ENCODE measurements at regions not wholly inside any gene's neighbourhood (a gene's known extent, or its start where the extent isn't known, plus 50 kb on each side); places are given as distances from the start of the nearest gene placed in this dataset.

DNA sequence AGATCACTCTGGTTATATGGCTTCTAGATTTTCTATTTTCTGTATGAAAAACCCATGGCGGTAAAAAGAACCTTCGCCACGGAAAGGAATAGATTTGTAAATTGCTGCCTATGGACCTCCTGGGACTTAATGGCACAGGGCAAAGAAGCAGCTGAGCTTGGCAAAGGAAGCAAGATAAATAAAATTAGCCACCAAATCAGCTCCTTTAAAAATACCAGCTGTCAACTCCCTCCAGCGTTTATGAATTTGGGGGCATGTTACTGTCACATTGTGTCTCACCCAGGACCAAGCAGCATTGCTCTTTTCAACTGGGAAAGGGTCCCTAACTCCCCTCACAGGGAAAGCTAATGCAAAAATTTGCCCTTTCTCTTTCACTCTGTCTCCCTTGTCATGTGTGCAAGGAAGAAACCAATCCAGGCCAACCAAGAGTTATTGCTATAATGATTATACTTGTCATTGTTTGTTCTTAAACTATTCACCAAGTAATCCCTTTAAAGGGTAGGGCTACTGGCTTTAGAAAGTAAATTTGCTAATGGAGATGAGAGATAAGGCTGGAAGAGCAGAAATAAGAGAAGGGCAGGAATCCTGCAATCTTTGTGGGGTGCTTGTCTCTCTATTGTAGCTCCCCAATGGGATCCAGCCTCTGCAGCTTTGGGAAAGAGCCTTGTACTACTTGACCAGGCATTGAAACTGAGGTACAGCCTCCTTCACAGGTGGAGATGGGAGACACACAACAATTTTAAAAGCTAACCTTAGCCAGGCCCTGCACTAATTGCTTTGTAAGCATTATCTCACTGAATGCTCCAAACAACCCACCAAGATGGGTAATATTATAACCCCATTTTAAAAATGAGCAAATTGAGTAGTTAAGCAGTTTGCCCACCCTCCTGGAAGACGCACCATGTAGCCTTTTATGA, 119.1 kb upstream of the KLF7 start:
- DNase-seq, result no peak
- H3K36me3 ChIP-seq (ENCODE audit: control insufficient read depth, insufficient read depth, low read length), result no peaks in the 10 kb centered on the region
- no peak overlapping the region for H3K4me3 Mint-ChIP-seq
- H3K9me3 Mint-ChIP-seq, result no peaks in the 10 kb centered on the region
- 74% methylated on average over 5 of the region's 5 CpGs for WGBS (ENCODE audit: insufficient coverage)
- H3K27me3 Mint-ChIP-seq (ENCODE audit: low read depth in 2 of 2), result peaks cover 0 to 11% of the 10 kb centered on the region in 2 donors
- H3K36me3 Mint-ChIP-seq, result no peaks in the 10 kb centered on the region
- peaks cover 4% of the 10 kb centered on the region for H3K4me1 ChIP-seq (ENCODE audit: control insufficient read depth, insufficient read depth, low read length)
- no peak for ATAC-seq
- no peak overlapping the region for H3K27ac Mint-ChIP-seq
- H3K4me3 ChIP-seq (ENCODE audit: low read length), result no peak overlapping the region
- TF ChIP-seq, protein P1, sequence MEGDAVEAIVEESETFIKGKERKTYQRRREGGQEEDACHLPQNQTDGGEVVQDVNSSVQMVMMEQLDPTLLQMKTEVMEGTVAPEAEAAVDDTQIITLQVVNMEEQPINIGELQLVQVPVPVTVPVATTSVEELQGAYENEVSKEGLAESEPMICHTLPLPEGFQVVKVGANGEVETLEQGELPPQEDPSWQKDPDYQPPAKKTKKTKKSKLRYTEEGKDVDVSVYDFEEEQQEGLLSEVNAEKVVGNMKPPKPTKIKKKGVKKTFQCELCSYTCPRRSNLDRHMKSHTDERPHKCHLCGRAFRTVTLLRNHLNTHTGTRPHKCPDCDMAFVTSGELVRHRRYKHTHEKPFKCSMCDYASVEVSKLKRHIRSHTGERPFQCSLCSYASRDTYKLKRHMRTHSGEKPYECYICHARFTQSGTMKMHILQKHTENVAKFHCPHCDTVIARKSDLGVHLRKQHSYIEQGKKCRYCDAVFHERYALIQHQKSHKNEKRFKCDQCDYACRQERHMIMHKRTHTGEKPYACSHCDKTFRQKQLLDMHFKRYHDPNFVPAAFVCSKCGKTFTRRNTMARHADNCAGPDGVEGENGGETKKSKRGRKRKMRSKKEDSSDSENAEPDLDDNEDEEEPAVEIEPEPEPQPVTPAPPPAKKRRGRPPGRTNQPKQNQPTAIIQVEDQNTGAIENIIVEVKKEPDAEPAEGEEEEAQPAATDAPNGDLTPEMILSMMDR (IDR thresholded peaks at IDR 0.05), result no peak
- no peaks in the 10 kb centered on the region for H3K27me3 ChIP-seq (ENCODE audit: control insufficient read depth, insufficient read depth, low read length)
- H3K9me3 ChIP-seq (ENCODE audit: control insufficient read depth, insufficient read depth, low read length), result no peaks in the 10 kb centered on the region
- H3K27ac ChIP-seq (ENCODE audit: low read length), result no peak overlapping the region
- H3K4me1 Mint-ChIP-seq, result peaks cover 0 to 11% of the 10 kb centered on the region in 2 donors
- intact Hi-C loops (cut with micrococcal nuclease), result no loop called here

DNA sequence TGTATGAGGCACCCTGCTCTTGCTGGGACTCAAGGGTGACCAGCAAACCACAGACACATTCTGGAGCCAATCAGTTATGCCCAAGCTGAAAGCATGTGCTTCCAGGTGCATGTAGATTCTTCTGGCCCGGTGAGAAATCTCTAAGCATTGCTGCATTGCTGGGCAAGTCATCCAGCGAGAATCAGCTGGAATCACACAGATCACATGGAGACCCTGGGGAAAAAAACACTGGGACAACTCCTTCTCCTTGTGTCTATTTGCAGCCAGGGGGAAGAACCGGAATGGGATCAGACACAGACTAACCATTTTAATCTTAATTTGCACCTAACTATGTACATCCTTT, 119.7 kb upstream of the KLF7 start:
- H3K27me3 ChIP-seq (ENCODE audit: control insufficient read depth, insufficient read depth, low read length), result no peaks in the 10 kb centered on the region
- intact Hi-C loops (cut with micrococcal nuclease), result no loop called here
- H3K4me3 Mint-ChIP-seq, result no peak overlapping the region

DNA sequence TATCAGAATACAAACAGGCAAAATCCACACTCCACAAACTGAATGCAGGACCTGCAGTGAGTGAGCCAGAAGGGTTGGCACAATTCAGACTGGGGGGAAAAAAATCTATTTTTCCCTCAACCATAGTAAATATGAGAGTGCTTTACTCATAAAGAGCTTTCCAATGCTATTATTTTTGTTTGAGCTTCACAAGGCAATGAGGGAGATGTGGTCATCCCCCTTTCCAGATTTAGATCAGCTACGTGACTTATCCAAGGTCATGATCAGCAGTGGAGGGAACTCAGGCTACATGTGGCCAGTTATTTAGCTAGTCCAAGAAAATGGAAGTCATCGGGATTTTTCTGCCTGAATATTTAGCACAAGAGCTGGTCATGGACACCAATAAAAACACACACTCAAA, 120.4 kb upstream of the KLF7 start:
- Histone ChIP-seq H3K9me3 (ENCODE audit: control insufficient read depth, insufficient read depth, low read length) (no peaks in the 10 kb centered on the region), H3K36me3 (ENCODE audit: control insufficient read depth, insufficient read depth, low read length) (no peaks in the 10 kb centered on the region), H3K4me3 (ENCODE audit: low read length) (no peak overlapping the region), H3K4me1 (ENCODE audit: control insufficient read depth, insufficient read depth, low read length) (peaks cover 4% of the 10 kb centered on the region), H3K27me3 (ENCODE audit: control insufficient read depth, insufficient read depth, low read length) (no peaks in the 10 kb centered on the region), H3K27ac (ENCODE audit: low read length) (no peak overlapping the region)
- TF ChIP-seq, protein P1 (IDR thresholded peaks at IDR 0.05), result no peak
- no peaks in the 10 kb centered on the region for H3K36me3 Mint-ChIP-seq
- WGBS (ENCODE audit: insufficient coverage), result 82% methylated on average over 2 of the region's 2 CpGs
- intact Hi-C loops (cut with micrococcal nuclease), result no loop called here
- ATAC-seq (no peak), DNase-seq (no peak)
- H3K4me1 Mint-ChIP-seq, result peaks cover 0 to 11% of the 10 kb centered on the region in 2 donors
- no peaks in the 10 kb centered on the region for H3K9me3 Mint-ChIP-seq
- H3K27me3 Mint-ChIP-seq (ENCODE audit: low read depth in 2 of 2), result peaks cover 3 to 20% of the 10 kb centered on the region in 2 donors
- H3K4me3 Mint-ChIP-seq, result no peak overlapping the region
- H3K27ac Mint-ChIP-seq, result no peak overlapping the region

More for the DNA sequence above, 119.7 kb upstream of the KLF7 start:
- H3K36me3 ChIP-seq (ENCODE audit: control insufficient read depth, insufficient read depth, low read length), result no peaks in the 10 kb centered on the region
- Mint-ChIP-seq H3K4me1 (peaks cover 0 to 11% of the 10 kb centered on the region in 2 donors), H3K9me3 (no peaks in the 10 kb centered on the region), H3K27ac (no peak overlapping the region), H3K36me3 (no peaks in the 10 kb centered on the region), H3K27me3 (ENCODE audit: low read depth in 2 of 2) (peaks cover 0 to 17% of the 10 kb centered on the region in 2 donors)
- no peak for DNase-seq
- WGBS (ENCODE audit: insufficient coverage), result 55% methylated on average over 2 of the region's 3 CpGs
- H3K4me3 ChIP-seq (ENCODE audit: low read length), result no peak overlapping the region
- H3K9me3 ChIP-seq (ENCODE audit: control insufficient read depth, insufficient read depth, low read length), result no peaks in the 10 kb centered on the region
- no peak overlapping the region for H3K27ac ChIP-seq (ENCODE audit: low read length)
- peaks cover 4% of the 10 kb centered on the region for H3K4me1 ChIP-seq (ENCODE audit: control insufficient read depth, insufficient read depth, low read length)
- ATAC-seq, result no peak
- TF ChIP-seq, protein P1 (IDR thresholded peaks at IDR 0.05), result no peak

All from natural killer cell (primary cell).